Panc1 (cell line): ENCODE measurements at regions not wholly inside any gene's neighbourhood (a gene's known extent, or its start where the extent isn't known, plus 50 kb on each side); places are given as distances from the start of the nearest gene placed in this dataset.

Experiments
- POLR2AphosphoS5 ChIP-seq: IDR thresholded peaks from 2 replicates; pipeline ENCODE4 v1.6.1; 2012; ENCODE audit warnings: mild to moderate bottlenecking, low read depth, low read length, moderate library complexity
- REST ChIP-seq, 2 experiments: IDR thresholded peaks; 2 replicates each; pipeline ENCODE4 v1.6.1; 2011 to 2012; ENCODE audit warnings: low read depth in 2 of 2, control low read depth in 1 of 2, low read length in 1 of 2, mild to moderate bottlenecking in 1 of 2, moderate library complexity in 1 of 2; ENCODE audit not compliant: insufficient read depth in 1 of 2
- SIN3A ChIP-seq: IDR thresholded peaks from 2 replicates; pipeline ENCODE4 v1.6.1; 2012; ENCODE audit warnings: low read depth, mild to moderate bottlenecking, low read length, moderate library complexity, borderline replicate concordance; ENCODE audit not compliant: insufficient read depth
- TF ChIP-seq, protein P1 (sequence below): fragments of 450-650 bp; IDR thresholded peaks from 2 replicates; pipeline ENCODE4 v1.5.1; 2017; ENCODE audit warnings: mild to moderate bottlenecking

DNA sequence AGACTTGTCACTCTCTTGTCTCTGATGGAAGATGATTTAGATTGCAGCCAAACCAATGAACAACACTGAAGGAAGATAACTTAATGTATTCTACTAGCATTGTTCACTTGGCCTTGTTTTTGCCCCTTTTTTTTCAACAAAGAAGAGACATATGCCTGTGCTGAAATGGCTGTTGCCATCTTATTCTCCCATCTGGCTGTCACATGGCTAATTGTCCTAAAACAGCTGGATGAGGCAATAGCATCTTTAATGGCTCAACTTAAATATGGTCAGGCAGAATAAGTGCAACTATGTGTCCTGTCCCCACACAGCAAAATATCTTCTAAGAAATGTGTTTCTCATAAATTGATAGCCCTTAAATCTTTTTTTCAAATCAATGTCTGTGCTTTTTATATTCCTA is 576.9 kb downstream of the TUSC7 start:
- TF ChIP-seq, protein P1, sequence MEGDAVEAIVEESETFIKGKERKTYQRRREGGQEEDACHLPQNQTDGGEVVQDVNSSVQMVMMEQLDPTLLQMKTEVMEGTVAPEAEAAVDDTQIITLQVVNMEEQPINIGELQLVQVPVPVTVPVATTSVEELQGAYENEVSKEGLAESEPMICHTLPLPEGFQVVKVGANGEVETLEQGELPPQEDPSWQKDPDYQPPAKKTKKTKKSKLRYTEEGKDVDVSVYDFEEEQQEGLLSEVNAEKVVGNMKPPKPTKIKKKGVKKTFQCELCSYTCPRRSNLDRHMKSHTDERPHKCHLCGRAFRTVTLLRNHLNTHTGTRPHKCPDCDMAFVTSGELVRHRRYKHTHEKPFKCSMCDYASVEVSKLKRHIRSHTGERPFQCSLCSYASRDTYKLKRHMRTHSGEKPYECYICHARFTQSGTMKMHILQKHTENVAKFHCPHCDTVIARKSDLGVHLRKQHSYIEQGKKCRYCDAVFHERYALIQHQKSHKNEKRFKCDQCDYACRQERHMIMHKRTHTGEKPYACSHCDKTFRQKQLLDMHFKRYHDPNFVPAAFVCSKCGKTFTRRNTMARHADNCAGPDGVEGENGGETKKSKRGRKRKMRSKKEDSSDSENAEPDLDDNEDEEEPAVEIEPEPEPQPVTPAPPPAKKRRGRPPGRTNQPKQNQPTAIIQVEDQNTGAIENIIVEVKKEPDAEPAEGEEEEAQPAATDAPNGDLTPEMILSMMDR = no peak
- TF ChIP-seq POLR2AphosphoS5 (no peak), SIN3A (no peak), REST (IDR thresholded peaks at IDR 0.05; ENCODE audit: insufficient read depth in 1 of 2, low read depth in 2 of 2, low read length in 1 of 2) (no peak)
